Fibroblast of villous mesenchyme (primary cell): ENCODE measurements at regions not wholly inside any gene's neighbourhood (a gene's known extent, or its start where the extent isn't known, plus 50 kb on each side); places are given as distances from the start of the nearest gene placed in this dataset.

ENCODE experiments used
- DNase-seq: peaks from one replicate; pipeline ENCODE4 v3.0.0-alpha.2; 2010; ENCODE audit warnings: low read depth
- H3K4me3 ChIP-seq: 2 replicates; pipeline ENCODE4 v1.5.1; 2011; ENCODE audit warnings: low read depth, mild to moderate bottlenecking, low read length
- CTCF ChIP-seq: IDR thresholded peaks from 2 replicates; pipeline ENCODE4 v1.5.1; 2012; ENCODE audit warnings: low read depth, mild to moderate bottlenecking, low read length; ENCODE audit not compliant: insufficient read depth

- no peak overlapping the region for H3K4me3 ChIP-seq
- no peak for TF ChIP-seq CTCF
- DNase-seq = no peak
These were observed 993.8 kb upstream of the NCAM2 start for GRCh38 chr21:20004367-20004766.

GRCh38 chr21:20010691-20011200 lies 987.5 kb upstream of the NCAM2 start:
- TF ChIP-seq CTCF = no peak
- DNase-seq = no peak
- no peak overlapping the region for H3K4me3 ChIP-seq

GRCh38 chr21:20013851-20014250 lies 984.4 kb upstream of the NCAM2 start:
- DNase-seq = no peak
- H3K4me3 ChIP-seq = no peak overlapping the region
- no peak for TF ChIP-seq CTCF

DNA sequence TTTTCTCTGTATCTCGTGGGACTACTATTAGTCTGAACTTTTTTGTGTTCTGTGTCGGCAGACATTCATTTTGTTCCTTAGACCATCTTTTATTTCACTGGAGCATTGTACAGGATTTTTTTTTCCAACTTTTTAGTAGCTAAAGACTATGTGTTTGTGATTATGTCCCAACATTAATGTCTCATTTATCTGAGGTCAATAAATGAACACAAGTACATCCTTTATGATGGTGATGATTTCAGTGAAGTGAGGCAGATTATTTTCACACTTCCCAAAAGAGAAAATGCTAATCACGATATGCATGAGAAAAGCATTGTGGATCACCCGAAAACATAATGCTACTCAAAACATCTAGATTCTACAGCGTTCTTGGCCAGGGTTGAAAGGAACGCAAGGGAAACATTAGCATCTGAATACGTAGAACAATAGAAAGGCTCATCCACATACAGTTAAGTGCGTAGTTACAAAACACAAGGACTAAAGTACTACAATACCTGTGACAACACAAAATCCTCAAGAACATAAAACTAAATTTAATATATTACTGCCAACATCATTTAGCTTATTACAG lies 981.7 kb upstream of the NCAM2 start:
- no peak for DNase-seq
- no peak for TF ChIP-seq CTCF
- H3K4me3 ChIP-seq = no peak overlapping the region

GRCh38 chr21:20020026-20020425 lies 978.2 kb upstream of the NCAM2 start:
- TF ChIP-seq CTCF = no peak
- no peak overlapping the region for H3K4me3 ChIP-seq
- DNase-seq = no peak

DNA sequence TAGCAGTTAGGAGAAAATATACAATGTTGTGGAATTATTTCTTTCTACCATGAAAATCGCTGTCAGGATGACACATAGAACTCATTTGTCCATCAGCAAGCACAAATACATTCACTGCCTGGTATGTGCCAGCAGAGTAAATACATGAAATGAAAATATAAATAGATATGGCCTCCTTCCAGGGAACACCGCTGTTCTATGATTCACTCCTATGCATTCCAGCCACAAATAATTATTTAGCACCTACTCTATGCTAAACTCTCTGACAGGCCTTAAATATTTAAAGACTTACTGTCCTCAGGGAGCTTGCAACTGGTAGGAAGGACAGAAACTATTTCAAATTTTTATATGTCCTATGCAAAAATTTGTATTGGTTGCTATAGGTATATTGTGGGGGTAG lies 975.0 kb upstream of the NCAM2 start:
- H3K4me3 ChIP-seq = no peak overlapping the region
- no peak for DNase-seq
- TF ChIP-seq CTCF = no peak

DNA sequence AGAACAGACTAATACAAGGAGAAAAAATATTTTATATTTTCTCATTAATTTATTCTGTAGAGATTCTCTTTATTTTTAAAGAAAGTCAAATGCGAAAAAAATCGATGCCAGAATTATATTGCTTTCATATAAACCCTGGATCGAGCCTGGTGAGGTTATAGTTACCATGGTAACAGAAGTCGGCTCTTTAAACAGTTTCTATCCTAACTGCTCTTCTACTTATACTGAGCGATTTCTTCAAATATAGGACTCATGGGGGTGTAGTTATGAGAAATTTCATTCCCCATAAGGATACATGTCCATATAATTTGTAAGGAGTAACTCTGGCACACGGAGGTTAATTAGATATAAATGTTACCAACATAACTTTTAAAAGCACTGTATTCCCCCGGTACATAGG lies 973.5 kb upstream of the NCAM2 start:
- TF ChIP-seq CTCF = no peak
- H3K4me3 ChIP-seq = no peak overlapping the region
- DNase-seq = no peak
